H1 (cell line): ENCODE measurements at regions not wholly inside any gene's neighbourhood (a gene's known extent, or its start where the extent isn't known, plus 50 kb on each side); places are given as distances from the start of the nearest gene placed in this dataset.

Source experiments
- CTCF ChIA-PET: fragments of 300-600 bp; sonication (Branson Sonifier 250); formaldehyde crosslinking; loops from one replicate; lab custom pipeline; 2021; ENCODE audit not compliant: partially characterized antibody; lab: Charles Lee
- POLR2A ChIA-PET: fragments of 300-600 bp; sonication (Branson Sonifier 250); formaldehyde crosslinking; loops from one replicate; lab custom pipeline; 2021; ENCODE audit warnings: inconsistent platforms; ENCODE audit not compliant: partially characterized antibody; lab: Charles Lee
- DNase-seq, 2 experiments: peaks; one replicate each; pipeline versions ENCODE4 v3.0.0 to v3.0.0-alpha.2; 2010 to 2022; ENCODE audit warnings: low spot score in 2 of 2, low read depth in 1 of 2, mixed read lengths in 1 of 2
- FAIRE-seq: peaks from 2 replicates; lab custom pipeline; 2011; peaks lifted over from hg19 to GRCh38; lab: Jason Lieb, UNC
- H2AFZ ChIP-seq: 2 replicates; pipeline ENCODE4 v1.8.1; 2012; ENCODE audit warnings: low read length, inconsistent platforms
- H2AK5ac ChIP-seq: 2 replicates; pipeline ENCODE4 v1.6.1; 2013; ENCODE audit warnings: low read depth, low read length
- H2BK120ac ChIP-seq: replicated peaks from 2 replicates; pipeline ENCODE3; 2013; ENCODE audit warnings: low read depth, low read length, inconsistent platforms
- H2BK12ac ChIP-seq: 2 replicates; pipeline ENCODE4 v1.6.1; 2013; ENCODE audit warnings: low read depth, low read length
- H2BK15ac ChIP-seq: 2 replicates; pipeline ENCODE4 v1.6.1; 2013; ENCODE audit warnings: low read length
- H2BK20ac ChIP-seq: 2 replicates; pipeline ENCODE4 v1.6.1; 2013; ENCODE audit warnings: low read length
- H2BK5ac ChIP-seq: 2 replicates; pipeline ENCODE4 v1.6.1; 2013; ENCODE audit warnings: low read depth, low read length
- H3K14ac ChIP-seq: 2 replicates; pipeline ENCODE4 v1.6.1; 2013; ENCODE audit warnings: inconsistent platforms; ENCODE audit not compliant: insufficient read length
- H3K18ac ChIP-seq: 2 replicates; pipeline ENCODE4 v1.6.1; 2013; ENCODE audit warnings: low read length; ENCODE audit errors: extremely low read depth
- H3K23ac ChIP-seq: 2 replicates; pipeline ENCODE4 v1.6.1; 2013; ENCODE audit warnings: inconsistent platforms; ENCODE audit not compliant: insufficient read length
- H3K23me2 ChIP-seq: 2 replicates; pipeline ENCODE4 v1.6.1; 2013; ENCODE audit warnings: low read depth, low read length
- H3K27ac ChIP-seq: 2 replicates; pipeline ENCODE4 v1.6.1; 2011; ENCODE audit warnings: low read depth, low read length, inconsistent platforms
- H3K27me3 ChIP-seq, 4 experiments: replicated peaks in 1 of 4; 1 replicate in 1 of 4; 2 replicates in 3 of 4; pipeline versions ENCODE4 v1.6.1 to v1.8.1; 2011 to 2013; ENCODE audit warnings: low read length in 3 of 4, mild to moderate bottlenecking in 3 of 4, inconsistent platforms in 2 of 4, mixed read lengths in 2 of 4, moderate library complexity in 1 of 4; ENCODE audit not compliant: control insufficient read depth in 3 of 4, insufficient read depth in 3 of 4; ENCODE audit errors: extremely low read depth in 1 of 4
- H3K36me3 ChIP-seq, 4 experiments: 2 replicates each; pipeline versions ENCODE4 v1.6.1 to v1.8.1; 2011 to 2013; ENCODE audit warnings: mild to moderate bottlenecking in 4 of 4, low read length in 3 of 4, moderate library complexity in 2 of 4, control low read depth in 1 of 4, inconsistent platforms in 1 of 4; ENCODE audit not compliant: insufficient read depth in 4 of 4, control insufficient read depth in 2 of 4
- H3K4ac ChIP-seq: replicated peaks from 2 replicates; pipeline ENCODE3; 2013; ENCODE audit warnings: low read length, low read depth, mixed read lengths, inconsistent platforms; ENCODE audit not compliant: insufficient read length
- H3K4me1 ChIP-seq, 4 experiments: replicated peaks in 1 of 4; 1 replicate in 1 of 4; 2 replicates in 3 of 4; pipeline versions ENCODE4 v1.6.1 to v1.8.1; 2011 to 2013; ENCODE audit warnings: low read length in 3 of 4, inconsistent platforms in 2 of 4, mixed read lengths in 1 of 4; ENCODE audit not compliant: insufficient read depth in 4 of 4, control insufficient read depth in 3 of 4
- H3K4me2 ChIP-seq, 2 experiments: 2 replicates each; pipeline versions ENCODE4 v1.6.1 to v1.8.1; 2011 to 2013; ENCODE audit warnings: low read depth in 2 of 2, low read length in 2 of 2, control low read depth in 1 of 2, inconsistent platforms in 1 of 2, mild to moderate bottlenecking in 1 of 2; ENCODE audit not compliant: insufficient read depth in 1 of 2
- H3K4me3 ChIP-seq, 4 experiments: fragments of 200-600, 300-600 bp in 1 of 4; sonication (generic), shearing (Covaris generic), sonication (Bioruptor Twin) in 1 of 4; 2 replicates each; pipeline versions ENCODE4 v1.5.1 to v1.8.1; 2011 to 2016; ENCODE audit warnings: low read length in 4 of 4, low read depth in 3 of 4, control low read depth in 2 of 4, inconsistent platforms in 2 of 4, mild to moderate bottlenecking in 2 of 4, mixed read lengths in 1 of 4, moderate library complexity in 1 of 4; ENCODE audit not compliant: insufficient read depth in 2 of 4; ENCODE audit errors: extremely low read depth in 1 of 4
- H3K56ac ChIP-seq: replicated peaks from 2 replicates; pipeline ENCODE3; 2013; ENCODE audit warnings: low read depth, mild to moderate bottlenecking, mixed read lengths, low read length, inconsistent platforms; ENCODE audit not compliant: insufficient read length
- H3K79me1 ChIP-seq: 2 replicates; pipeline ENCODE4 v1.6.1; 2013; ENCODE audit warnings: low read depth, low read length, control low read depth
- H3K79me2 ChIP-seq, 2 experiments: 2 replicates each; pipeline versions ENCODE4 v1.6.1 to v1.8.1; 2012 to 2013; ENCODE audit warnings: low read length in 2 of 2, mild to moderate bottlenecking in 2 of 2, inconsistent platforms in 1 of 2; ENCODE audit not compliant: insufficient read depth in 2 of 2, control insufficient read depth in 1 of 2
- H3K9ac ChIP-seq, 4 experiments: replicated peaks in 1 of 4; 1 replicate in 1 of 4; 2 replicates in 3 of 4; pipeline versions ENCODE4 v1.6.1 to v1.8.1; 2011 to 2013; ENCODE audit warnings: low read depth in 3 of 4, low read length in 3 of 4, control low read depth in 2 of 4, mild to moderate bottlenecking in 2 of 4, moderate library complexity in 2 of 4, inconsistent platforms in 1 of 4; ENCODE audit errors: extremely low read depth in 1 of 4
- H3K9me3 ChIP-seq, 2 experiments: 2 replicates each; pipeline versions ENCODE4 v1.6.1 to v1.8.1; 2012 to 2013; ENCODE audit warnings: mild to moderate bottlenecking in 2 of 2, moderate library complexity in 2 of 2, control low read depth in 1 of 2, inconsistent platforms in 1 of 2, low read depth in 1 of 2, low read length in 1 of 2, mixed read lengths in 1 of 2; ENCODE audit not compliant: insufficient read depth in 2 of 2
- H4K20me1 ChIP-seq, 2 experiments: replicated peaks in 1 of 2; 2 replicates each; pipeline versions ENCODE3 to v1.8.1; 2011 to 2013; ENCODE audit warnings: inconsistent platforms in 2 of 2, low read length in 2 of 2, mild to moderate bottlenecking in 1 of 2; ENCODE audit not compliant: insufficient read depth in 2 of 2, control insufficient read depth in 1 of 2
- H4K5ac ChIP-seq: 2 replicates; pipeline ENCODE4 v1.6.1; 2013; ENCODE audit warnings: low read length, low read depth, mixed read lengths, inconsistent platforms; ENCODE audit not compliant: insufficient read length
- H4K8ac ChIP-seq: 2 replicates; pipeline ENCODE4 v1.8.0; 2013; ENCODE audit warnings: mild to moderate bottlenecking, moderate library complexity, low read length, inconsistent platforms; ENCODE audit not compliant: insufficient read depth; ENCODE audit errors: extremely low read depth
- H4K91ac ChIP-seq: replicated peaks from 2 replicates; pipeline ENCODE3; 2013; ENCODE audit warnings: low read length, mixed read lengths, inconsistent platforms; ENCODE audit not compliant: insufficient read length
- BACH1 ChIP-seq: IDR thresholded peaks from 2 replicates; pipeline ENCODE4 v1.6.1; 2012; ENCODE audit warnings: low read length, improper control_type of control experiment
- BCL11A ChIP-seq, 2 experiments: IDR thresholded peaks; one replicate each; pipeline ENCODE4 v1.6.1; 2011; ENCODE audit warnings: low read depth in 2 of 2, low read length in 2 of 2, mild to moderate bottlenecking in 2 of 2
- CBX5 ChIP-seq: fragments of 300-800, 300-1000 bp; sonication (generic); IDR thresholded peaks from 2 replicates; pipeline ENCODE4 v1.7.1; 2016; ENCODE audit warnings: antibody characterized with exemption, low read length, low read depth
- GABPA ChIP-seq: IDR thresholded peaks from 2 replicates; pipeline ENCODE4 v1.6.1; 2011; ENCODE audit warnings: mild to moderate bottlenecking, low read length, moderate library complexity, borderline replicate concordance; ENCODE audit not compliant: insufficient read depth
- GTF2F1 ChIP-seq: IDR thresholded peaks from 2 replicates; pipeline ENCODE4 v1.6.1; 2012; ENCODE audit warnings: low read depth, low read length, improper control_type of control experiment, borderline replicate concordance
- JUND ChIP-seq: IDR thresholded peaks from 2 replicates; pipeline ENCODE4 v1.6.1; 2011; ENCODE audit warnings: mild to moderate bottlenecking, improper control_type of control experiment, low read length
- NANOG ChIP-seq: IDR thresholded peaks from 2 replicates; pipeline ENCODE4 v1.6.1; 2011; ENCODE audit warnings: low read length, low read depth, mild to moderate bottlenecking, inconsistent platforms; ENCODE audit not compliant: insufficient read depth, poor library complexity, severe bottlenecking
- NRF1 ChIP-seq: IDR thresholded peaks from 2 replicates; pipeline ENCODE4 v1.6.1; 2011; ENCODE audit warnings: mild to moderate bottlenecking, low read depth, low read length, improper control_type of control experiment
- RFX5 ChIP-seq: IDR thresholded peaks from 2 replicates; pipeline ENCODE4 v1.6.1; 2011; ENCODE audit warnings: low read depth, low read length, improper control_type of control experiment, borderline replicate concordance
- RNF2 ChIP-seq: fragments of 200-900, 300-1000 bp; sonication (generic); IDR thresholded peaks from 2 replicates; pipeline ENCODE4 v1.7.1; 2016; ENCODE audit warnings: borderline replicate concordance, low read depth, mild to moderate bottlenecking, antibody characterized with exemption, low read length; ENCODE audit not compliant: poor library complexity, severe bottlenecking; ENCODE audit errors: missing control alignments
- SAP30 ChIP-seq: fragments of 300-600 bp; sonication (generic); IDR thresholded peaks from 2 replicates; pipeline ENCODE4 v1.7.1; 2012; ENCODE audit warnings: low read length, moderate library complexity, mild to moderate bottlenecking, inconsistent platforms; ENCODE audit not compliant: insufficient read depth, insufficient replicate concordance
- SP2 ChIP-seq: IDR thresholded peaks from 2 replicates; pipeline ENCODE4 v1.6.1; 2012; ENCODE audit warnings: mild to moderate bottlenecking, low read length, inconsistent platforms
- USF2 ChIP-seq: IDR thresholded peaks from 2 replicates; pipeline ENCODE4 v1.6.1; 2011; ENCODE audit warnings: low read length, improper control_type of control experiment
- WGBS, 2 experiments: shearing (Covaris generic) in 1 of 2; methylation state at CpG; one replicate each; pipeline versions ENCODE4 v1.1.6 to v1.1.7; 2013 to 2015; ENCODE audit warnings: low lambda C conversion rate in 2 of 2, mixed read lengths in 2 of 2, inconsistent platforms in 1 of 2, low coverage in 1 of 2, missing lambda C conversion rate in 1 of 2; ENCODE audit not compliant: insufficient replicate concordance in 2 of 2, insufficient coverage in 1 of 2, insufficient read length in 1 of 2; ENCODE audit errors: extremely low coverage in 1 of 2, missing lambda C conversion rate in 1 of 2; 5-methylcytosine and 5-hydroxymethylcytosine counted together

GRCh38 chr3:115255197-115255585 is 108.1 kb upstream of the ZBTB20 start:
- ChIA-PET POLR2A (no interaction called here), CTCF (no interaction called here)
- no peak overlapping the region for H4K91ac ChIP-seq
- no peak for FAIRE-seq
- H3K9ac ChIP-seq = no peak overlapping the region
- H3K23me2 ChIP-seq = no peaks in the 10 kb centered on the region
- 88% methylated on average over 9 of the region's 10 CpGs; no CpG with 5 or more reads in 1 of the 2 experiments for WGBS, 2 experiments
- no peak overlapping the region for H3K23ac ChIP-seq
- H3K4me3 ChIP-seq = no peak overlapping the region
- H3K4me2 ChIP-seq = no peak overlapping the region
- no peak overlapping the region for H2BK120ac ChIP-seq
- H4K20me1 ChIP-seq = no peaks in the 10 kb centered on the region
- no peaks in the 10 kb centered on the region for H3K79me2 ChIP-seq
- no peak overlapping the region for H2BK12ac ChIP-seq
- H2BK15ac ChIP-seq = no peak overlapping the region
- H3K14ac ChIP-seq = no peak overlapping the region
- H3K36me3 ChIP-seq = no peaks in the 10 kb centered on the region
- no peak overlapping the region for H4K8ac ChIP-seq
- DNase-seq = no peak
- no peak overlapping the region for H2BK20ac ChIP-seq
- H2BK5ac ChIP-seq = no peak overlapping the region
- no peaks in the 10 kb centered on the region; a peak in 1 of 4 replicates for H3K9me3 ChIP-seq
- no peaks in the 10 kb centered on the region; a peak in 1 of 7 replicates for H3K4me1 ChIP-seq
- H2AFZ ChIP-seq = no peak overlapping the region
- no peaks in the 10 kb centered on the region for H3K79me1 ChIP-seq
- H2AK5ac ChIP-seq = no peak overlapping the region
- no peak overlapping the region for H3K56ac ChIP-seq
- no peak overlapping the region for H3K4ac ChIP-seq
- H3K27me3 ChIP-seq = no peaks in the 10 kb centered on the region
- H4K5ac ChIP-seq = no peak overlapping the region
- no peak overlapping the region for H3K27ac ChIP-seq
- no peak overlapping the region for H3K18ac ChIP-seq
- no peak for TF ChIP-seq RFX5
- no peak for TF ChIP-seq CBX5
- TF ChIP-seq GTF2F1 = no peak
- no peak for TF ChIP-seq USF2
- TF ChIP-seq SP2 = no peak
- no peak for TF ChIP-seq BCL11A (IDR thresholded peaks at IDR 0.05; ENCODE audit: low read depth in 2 of 2, low read length in 2 of 2)
- TF ChIP-seq SAP30 = no peak
- TF ChIP-seq BACH1 = no peak
- TF ChIP-seq GABPA = no peak
- TF ChIP-seq RNF2 = no peak
- no peak for TF ChIP-seq NANOG
- no peak for TF ChIP-seq JUND
- no peak for TF ChIP-seq NRF1
